KOPT-K1 (cell line): ENCODE measurements at regions not wholly inside any gene's neighbourhood (a gene's known extent, or its start where the extent isn't known, plus 50 kb on each side); places are given as distances from the start of the nearest gene placed in this dataset.
"Not testable (repeated sequence)": the region's sequence is repeated elsewhere in the genome, so short reads cannot be mapped to it uniquely, and the experiment has no call there.

ENCODE experiments used
- H3K27ac ChIP-seq: fragments of 200-600 bp; sonication (generic); 2 replicates; pipeline ENCODE4 v1.5.1; 2016; ENCODE audit warnings: antibody characterized with exemption, mild to moderate bottlenecking, low read depth, low read length; ENCODE audit not compliant: poor library complexity, severe bottlenecking
- H3K36me3 ChIP-seq: fragments of 200-600 bp; sonication (generic); 2 replicates; pipeline ENCODE4 v1.5.1; 2017; ENCODE audit warnings: antibody characterized with exemption, mild to moderate bottlenecking, low read length, moderate library complexity; ENCODE audit not compliant: insufficient read depth
- H3K9me3 ChIP-seq: fragments of 200-600 bp; sonication (generic); 2 replicates; pipeline ENCODE4 v1.5.1; 2017; ENCODE audit warnings: antibody characterized with exemption, low read length, mild to moderate bottlenecking; ENCODE audit not compliant: insufficient read depth, poor library complexity, severe bottlenecking

GRCh38 chr22:26952004-26952403 lies 294.6 kb downstream of the MIAT start:
- Histone ChIP-seq H3K36me3 (no peaks in the 10 kb centered on the region), H3K27ac (no peak overlapping the region), H3K9me3 (no peaks in the 10 kb centered on the region)

GRCh38 chr22:26952451-26953011 lies 295.1 kb downstream of the MIAT start:
- no peaks in the 10 kb centered on the region for H3K36me3 ChIP-seq
- no peaks in the 10 kb centered on the region for H3K9me3 ChIP-seq
- no peak overlapping the region for H3K27ac ChIP-seq

- no peaks in the 10 kb centered on the region for H3K9me3 ChIP-seq
- no peak overlapping the region for H3K27ac ChIP-seq
- no peaks in the 10 kb centered on the region for H3K36me3 ChIP-seq
Measured at GRCh38 chr22:26953012-26953883, 295.9 kb downstream of the MIAT start.

- no peaks in the 10 kb centered on the region for H3K9me3 ChIP-seq
- no peak overlapping the region for H3K27ac ChIP-seq
- no peaks in the 10 kb centered on the region for H3K36me3 ChIP-seq
Measured at GRCh38 chr22:26956371-26956770, 299.0 kb downstream of the MIAT start.

GRCh38 chr22:26957176-26957575 lies 299.8 kb downstream of the MIAT start:
- Histone ChIP-seq H3K27ac (no peak overlapping the region), H3K9me3 (no peaks in the 10 kb centered on the region)

GRCh38 chr22:26957897-26958296 lies 300.5 kb downstream of the MIAT start:
- Histone ChIP-seq H3K27ac (no peak overlapping the region), H3K9me3 (no peaks in the 10 kb centered on the region), H3K36me3 (no peaks in the 10 kb centered on the region)

More at GRCh38 chr22:26957176-26957575, 299.8 kb downstream of the MIAT start:
- H3K36me3 ChIP-seq: no peaks in the 10 kb centered on the region

- Histone ChIP-seq H3K27ac (no peak overlapping the region), H3K36me3 (no peaks in the 10 kb centered on the region), H3K9me3 (no peaks in the 10 kb centered on the region)
Measured at GRCh38 chr22:26958378-26958777, 301.0 kb downstream of the MIAT start.

GRCh38 chr22:26964642-26965041 lies 307.3 kb downstream of the MIAT start:
- Histone ChIP-seq H3K27ac (no peak overlapping the region), H3K36me3 (no peaks in the 10 kb centered on the region)

GRCh38 chr22:26967282-26967681 lies 309.9 kb downstream of the MIAT start:
- H3K9me3 ChIP-seq: no peaks in the 10 kb centered on the region
- no peak overlapping the region for H3K27ac ChIP-seq
- H3K36me3 ChIP-seq: no peaks in the 10 kb centered on the region

More at GRCh38 chr22:26964642-26965041, 307.3 kb downstream of the MIAT start:
- no peaks in the 10 kb centered on the region for H3K9me3 ChIP-seq

- H3K36me3 ChIP-seq: no peaks in the 10 kb centered on the region
- no peak overlapping the region for H3K27ac ChIP-seq
- H3K9me3 ChIP-seq: no peaks in the 10 kb centered on the region
Measured at GRCh38 chr22:26968859-26969523, 311.6 kb downstream of the MIAT start.

GRCh38 chr22:26970809-26971394 lies 313.5 kb downstream of the MIAT start:
- H3K27ac ChIP-seq: no peak overlapping the region
- no peaks in the 10 kb centered on the region for H3K9me3 ChIP-seq
- no peaks in the 10 kb centered on the region for H3K36me3 ChIP-seq

- Histone ChIP-seq H3K9me3 (no peaks in the 10 kb centered on the region), H3K36me3 (no peaks in the 10 kb centered on the region), H3K27ac (no peak overlapping the region)
Measured at GRCh38 chr22:26972286-26972685, 314.9 kb downstream of the MIAT start.

- not testable (repeated sequence) for H3K36me3 ChIP-seq, H3K27ac ChIP-seq, H3K9me3 ChIP-seq
Measured at GRCh38 chr22:26972915-26973314, 315.5 kb downstream of the MIAT start.

- Histone ChIP-seq H3K36me3 (no peaks in the 10 kb centered on the region), H3K9me3 (no peaks in the 10 kb centered on the region), H3K27ac (no peak overlapping the region)
Measured at GRCh38 chr22:26974034-26974433, 316.6 kb downstream of the MIAT start.
